Activated naive CD8-positive, alpha-beta T cell treated with anti-CD3 and anti-CD28 coated beads for 36 hours (primary cell): ENCODE measurements at regions not wholly inside any gene's neighbourhood (a gene's known extent, or its start where the extent isn't known, plus 50 kb on each side); places are given as distances from the start of the nearest gene placed in this dataset.

ENCODE experiments used
- DNase-seq: peaks from one replicate; pipeline ENCODE4 v3.0.0; 2021
- H3K27ac Mint-ChIP-seq: one replicate; pipeline ENCODE4 v1.8.0; 2022; ENCODE audit warnings: mild to moderate bottlenecking, moderate library complexity, mixed read lengths
- H3K27me3 Mint-ChIP-seq: one replicate; pipeline ENCODE4 v1.8.0; 2022; ENCODE audit warnings: mild to moderate bottlenecking, mixed read lengths
- H3K36me3 Mint-ChIP-seq: one replicate; pipeline ENCODE4 v1.8.0; 2021; ENCODE audit warnings: mild to moderate bottlenecking, mixed read lengths
- H3K4me1 Mint-ChIP-seq: one replicate; pipeline ENCODE4 v1.8.0; 2021; ENCODE audit warnings: mixed read lengths
- H3K4me3 Mint-ChIP-seq: one replicate; pipeline ENCODE4 v1.8.0; 2022; ENCODE audit warnings: mild to moderate bottlenecking, moderate library complexity, mixed read lengths
- H3K9me3 Mint-ChIP-seq: one replicate; pipeline ENCODE4 v1.8.0; 2022; ENCODE audit warnings: mixed read lengths

- H3K4me1 Mint-ChIP-seq, result no peaks in the 10 kb centered on the region
- H3K36me3 Mint-ChIP-seq, result no peaks in the 10 kb centered on the region
- no peak overlapping the region for H3K4me3 Mint-ChIP-seq
- no peaks in the 10 kb centered on the region for H3K9me3 Mint-ChIP-seq
- no peak for DNase-seq
- no peak overlapping the region for H3K27ac Mint-ChIP-seq
- H3K27me3 Mint-ChIP-seq, result no peaks in the 10 kb centered on the region
Observed at GRCh38 chr21:18614303-18614702, 210.7 kb upstream of the TMPRSS15 start.

GRCh38 chr21:18617291-18617690 lies 213.7 kb upstream of the TMPRSS15 start:
- Mint-ChIP-seq H3K4me1 (no peaks in the 10 kb centered on the region), H3K27me3 (no peaks in the 10 kb centered on the region), H3K27ac (no peak overlapping the region), H3K9me3 (no peaks in the 10 kb centered on the region), H3K4me3 (no peak overlapping the region), H3K36me3 (no peaks in the 10 kb centered on the region)
- DNase-seq, result no peak

- H3K9me3 Mint-ChIP-seq, result no peaks in the 10 kb centered on the region
- no peak for DNase-seq
- H3K4me1 Mint-ChIP-seq, result no peaks in the 10 kb centered on the region
- no peak overlapping the region for H3K27ac Mint-ChIP-seq
- no peaks in the 10 kb centered on the region for H3K27me3 Mint-ChIP-seq
- no peak overlapping the region for H3K4me3 Mint-ChIP-seq
- H3K36me3 Mint-ChIP-seq, result no peaks in the 10 kb centered on the region
Observed at GRCh38 chr21:18620436-18620835, 216.9 kb upstream of the TMPRSS15 start.

- DNase-seq, result no peak
- H3K4me3 Mint-ChIP-seq, result no peak overlapping the region
- H3K4me1 Mint-ChIP-seq, result no peaks in the 10 kb centered on the region
- H3K27me3 Mint-ChIP-seq, result no peaks in the 10 kb centered on the region
- no peaks in the 10 kb centered on the region for H3K36me3 Mint-ChIP-seq
- H3K27ac Mint-ChIP-seq, result no peak overlapping the region
- H3K9me3 Mint-ChIP-seq, result no peaks in the 10 kb centered on the region
Observed at GRCh38 chr21:18622383-18622782, 218.8 kb upstream of the TMPRSS15 start.

GRCh38 chr21:18630446-18630845 lies 226.9 kb upstream of the TMPRSS15 start:
- no peak overlapping the region for H3K4me3 Mint-ChIP-seq
- H3K36me3 Mint-ChIP-seq, result no peaks in the 10 kb centered on the region
- H3K4me1 Mint-ChIP-seq, result no peaks in the 10 kb centered on the region
- no peak overlapping the region for H3K27ac Mint-ChIP-seq
- no peaks in the 10 kb centered on the region for H3K27me3 Mint-ChIP-seq
- DNase-seq, result no peak
- H3K9me3 Mint-ChIP-seq, result no peaks in the 10 kb centered on the region

GRCh38 chr21:18636897-18637296 lies 233.3 kb upstream of the TMPRSS15 start:
- Mint-ChIP-seq H3K27ac (no peak overlapping the region), H3K9me3 (peaks cover 2% of the 10 kb centered on the region)

GRCh38 chr21:18646116-18646515 lies 242.5 kb upstream of the TMPRSS15 start:
- DNase-seq, result no peak
- Mint-ChIP-seq H3K4me3 (no peak overlapping the region), H3K4me1 (no peaks in the 10 kb centered on the region), H3K36me3 (no peaks in the 10 kb centered on the region), H3K27me3 (no peaks in the 10 kb centered on the region), H3K27ac (no peak overlapping the region), H3K9me3 (peaks cover 2% of the 10 kb centered on the region)

More at GRCh38 chr21:18636897-18637296, 233.3 kb upstream of the TMPRSS15 start:
- Mint-ChIP-seq H3K4me3 (no peak overlapping the region), H3K4me1 (no peaks in the 10 kb centered on the region), H3K36me3 (no peaks in the 10 kb centered on the region), H3K27me3 (no peaks in the 10 kb centered on the region)
- no peak for DNase-seq

- DNase-seq, result no peak
- Mint-ChIP-seq H3K4me3 (no peak overlapping the region), H3K4me1 (no peaks in the 10 kb centered on the region), H3K9me3 (no peaks in the 10 kb centered on the region), H3K27ac (no peak overlapping the region), H3K27me3 (no peaks in the 10 kb centered on the region), H3K36me3 (no peaks in the 10 kb centered on the region)
Observed at GRCh38 chr21:18655931-18656330, 252.3 kb upstream of the TMPRSS15 start.

GRCh38 chr21:18661842-18662241 lies 258.3 kb upstream of the TMPRSS15 start:
- H3K27ac Mint-ChIP-seq, result no peak overlapping the region
- H3K9me3 Mint-ChIP-seq, result no peaks in the 10 kb centered on the region
- H3K36me3 Mint-ChIP-seq, result no peaks in the 10 kb centered on the region
- H3K27me3 Mint-ChIP-seq, result no peaks in the 10 kb centered on the region
- H3K4me3 Mint-ChIP-seq, result no peak overlapping the region
- H3K4me1 Mint-ChIP-seq, result no peaks in the 10 kb centered on the region
- DNase-seq, result no peak

- no peaks in the 10 kb centered on the region for H3K27me3 Mint-ChIP-seq
- peaks cover 3% of the 10 kb centered on the region for H3K9me3 Mint-ChIP-seq
- H3K36me3 Mint-ChIP-seq, result no peaks in the 10 kb centered on the region
- no peaks in the 10 kb centered on the region for H3K4me1 Mint-ChIP-seq
- H3K4me3 Mint-ChIP-seq, result no peak overlapping the region
- no peak for DNase-seq
- H3K27ac Mint-ChIP-seq, result no peak overlapping the region
Observed at GRCh38 chr21:18663663-18664062, 260.1 kb upstream of the TMPRSS15 start.

- Mint-ChIP-seq H3K4me1 (no peaks in the 10 kb centered on the region), H3K4me3 (no peak overlapping the region), H3K27me3 (no peaks in the 10 kb centered on the region), H3K9me3 (peaks cover 3% of the 10 kb centered on the region), H3K27ac (no peak overlapping the region), H3K36me3 (no peaks in the 10 kb centered on the region)
- DNase-seq, result no peak
Observed at GRCh38 chr21:18666725-18667124, 263.1 kb upstream of the TMPRSS15 start.

- Mint-ChIP-seq H3K27ac (no peak overlapping the region), H3K36me3 (no peaks in the 10 kb centered on the region), H3K4me3 (no peak overlapping the region), H3K27me3 (no peaks in the 10 kb centered on the region), H3K4me1 (no peaks in the 10 kb centered on the region), H3K9me3 (no peaks in the 10 kb centered on the region)
- no peak for DNase-seq
Observed at GRCh38 chr21:18673789-18674188, 270.2 kb upstream of the TMPRSS15 start.

- H3K9me3 Mint-ChIP-seq, result peaks cover 3% of the 10 kb centered on the region
- H3K4me1 Mint-ChIP-seq, result no peaks in the 10 kb centered on the region
- no peaks in the 10 kb centered on the region for H3K36me3 Mint-ChIP-seq
- H3K27ac Mint-ChIP-seq, result no peak overlapping the region
- H3K4me3 Mint-ChIP-seq, result no peak overlapping the region
- DNase-seq, result no peak
- no peaks in the 10 kb centered on the region for H3K27me3 Mint-ChIP-seq
Observed at GRCh38 chr21:18677632-18678031, 274.0 kb upstream of the TMPRSS15 start.

GRCh38 chr21:18705971-18706370 lies 302.4 kb upstream of the TMPRSS15 start:
- Mint-ChIP-seq H3K9me3 (peaks cover 5% of the 10 kb centered on the region), H3K4me1 (no peaks in the 10 kb centered on the region), H3K27me3 (no peaks in the 10 kb centered on the region), H3K36me3 (no peaks in the 10 kb centered on the region), H3K27ac (no peak overlapping the region), H3K4me3 (no peak overlapping the region)
- no peak for DNase-seq

- Mint-ChIP-seq H3K27me3 (no peaks in the 10 kb centered on the region), H3K9me3 (peaks cover 3% of the 10 kb centered on the region), H3K4me3 (no peak overlapping the region), H3K27ac (no peak overlapping the region), H3K4me1 (no peaks in the 10 kb centered on the region), H3K36me3 (no peaks in the 10 kb centered on the region)
- no peak for DNase-seq
Observed at GRCh38 chr21:18711662-18712061, 308.1 kb upstream of the TMPRSS15 start.

- H3K27me3 Mint-ChIP-seq, result no peaks in the 10 kb centered on the region
Observed at GRCh38 chr21:18715606-18716005, 312.0 kb upstream of the TMPRSS15 start.

More at GRCh38 chr21:18715606-18716005, 312.0 kb upstream of the TMPRSS15 start:
- H3K27ac Mint-ChIP-seq, result no peak overlapping the region
- peaks cover 5% of the 10 kb centered on the region for H3K9me3 Mint-ChIP-seq
- no peaks in the 10 kb centered on the region for H3K36me3 Mint-ChIP-seq
- H3K4me1 Mint-ChIP-seq, result no peaks in the 10 kb centered on the region
- H3K4me3 Mint-ChIP-seq, result no peak overlapping the region
- DNase-seq, result no peak
